ENCODE measurements at regions not wholly inside any gene's neighbourhood (a gene's known extent, or its start where the extent isn't known, plus 50 kb on each side); places are given as distances from the start of the nearest gene placed in this dataset.

DNA sequence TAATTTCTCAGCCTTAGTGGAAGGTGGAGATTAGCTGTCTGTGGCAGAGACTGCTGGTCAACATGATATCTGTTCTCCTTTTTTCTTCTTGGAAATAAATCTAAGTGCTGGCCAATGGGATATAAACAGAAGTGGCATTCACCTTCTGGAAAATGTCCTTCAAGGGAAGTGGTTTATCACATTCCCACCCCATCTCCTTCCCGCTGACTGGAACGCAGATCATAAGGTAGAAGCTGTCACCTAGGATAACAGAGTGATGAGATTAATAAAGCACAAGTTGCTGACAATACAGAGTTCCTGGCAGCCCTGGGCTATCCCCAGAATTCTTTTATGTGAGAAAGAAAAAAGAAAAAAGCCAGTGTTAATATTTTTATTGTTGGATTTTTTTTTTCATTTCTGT lies 109.7 kb upstream of the OSMR start:
- ATAC-seq (ENCODE audit: low FRiP score in 2 of 2), result no peak
- no peaks in the 10 kb centered on the region for H3K36me3 ChIP-seq
- no peak overlapping the region for H3K4me3 ChIP-seq
- H3K27me3 ChIP-seq, result no peaks in the 10 kb centered on the region
- H3K9me3 ChIP-seq, result no peaks in the 10 kb centered on the region
- no peak for DNase-seq
- no peak overlapping the region for H3K27ac ChIP-seq
- no peak for TF ChIP-seq CTCF (IDR thresholded peaks at IDR 0.05)
- TF ChIP-seq POLR2AphosphoS5 (IDR thresholded peaks at IDR 0.05), result no peak
- TF ChIP-seq POLR2A (IDR thresholded peaks at IDR 0.05), result no peak
- no peak for TF ChIP-seq EP300 (IDR thresholded peaks at IDR 0.05)
- 63 to 72% methylated on average over 2 of the region's 2 CpGs for WGBS, 2 donors
- H3K4me1 ChIP-seq, result no peaks in the 10 kb centered on the region

- H3K9me3 ChIP-seq, result peaks cover 0 to 3% (median under 1%) of the 10 kb centered on the region in 4 donors
- no peak for ATAC-seq (ENCODE audit: low FRiP score in 2 of 2)
- WGBS, 2 donors, result 86 to 95% methylated on average over 6 of the region's 6 CpGs
Measured at GRCh38 chr5:38737976-38738375, 107.8 kb upstream of the OSMR start.

GRCh38 chr5:38739011-38739704 lies 106.7 kb upstream of the OSMR start:
- ATAC-seq (ENCODE audit: low FRiP score in 2 of 2) (no peak), DNase-seq (no peak)
- TF ChIP-seq EP300 (IDR thresholded peaks at IDR 0.05) (no peak), POLR2A (IDR thresholded peaks at IDR 0.05) (no peak), CTCF (IDR thresholded peaks at IDR 0.05) (no peak), POLR2AphosphoS5 (IDR thresholded peaks at IDR 0.05) (no peak)
- WGBS, 2 donors, result 84 to 93% methylated on average over 4 of the region's 4 CpGs
- Histone ChIP-seq H3K36me3 (no peaks in the 10 kb centered on the region), H3K4me3 (no peak overlapping the region), H3K27me3 (no peaks in the 10 kb centered on the region), H3K27ac (no peak overlapping the region), H3K9me3 (peaks cover 0 to 15% (median 9%) of the 10 kb centered on the region in 4 donors), H3K4me1 (no peaks in the 10 kb centered on the region)

More at GRCh38 chr5:38737976-38738375, 107.8 kb upstream of the OSMR start:
- no peaks in the 10 kb centered on the region for H3K27me3 ChIP-seq
- H3K4me1 ChIP-seq, result no peaks in the 10 kb centered on the region
- H3K4me3 ChIP-seq, result no peak overlapping the region
- H3K27ac ChIP-seq, result no peak overlapping the region
- no peak for DNase-seq
- TF ChIP-seq EP300 (IDR thresholded peaks at IDR 0.05) (no peak), POLR2A (IDR thresholded peaks at IDR 0.05) (no peak), CTCF (IDR thresholded peaks at IDR 0.05) (no peak), POLR2AphosphoS5 (IDR thresholded peaks at IDR 0.05) (no peak)
- H3K36me3 ChIP-seq, result no peaks in the 10 kb centered on the region

DNA sequence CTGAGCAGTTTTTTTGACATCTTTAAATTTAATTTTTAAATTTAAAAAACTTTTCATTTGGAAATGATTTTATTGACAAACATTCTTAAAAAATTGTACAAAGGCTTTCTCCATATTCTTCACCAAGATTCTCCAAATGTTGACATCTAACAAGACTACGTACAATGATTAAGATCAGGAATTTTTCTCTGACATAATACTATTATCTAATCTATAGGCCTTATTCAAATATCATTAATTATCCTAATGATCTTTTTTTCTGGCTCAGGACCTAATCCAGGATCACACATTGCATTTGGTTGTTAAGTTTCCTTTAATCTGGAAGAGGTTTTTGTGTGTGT lies 106.1 kb upstream of the OSMR start:
- Histone ChIP-seq H3K4me3 (no peak overlapping the region), H3K27ac (no peak overlapping the region), H3K36me3 (no peaks in the 10 kb centered on the region), H3K27me3 (no peaks in the 10 kb centered on the region), H3K9me3 (peaks cover 0 to 16% (median 9%) of the 10 kb centered on the region in 4 donors), H3K4me1 (no peaks in the 10 kb centered on the region)
- ATAC-seq (ENCODE audit: low FRiP score in 2 of 2), result no peak
- TF ChIP-seq CTCF (IDR thresholded peaks at IDR 0.05) (no peak), POLR2A (IDR thresholded peaks at IDR 0.05) (no peak), POLR2AphosphoS5 (IDR thresholded peaks at IDR 0.05) (no peak), EP300 (IDR thresholded peaks at IDR 0.05) (no peak)
- WGBS, 2 donors, result 94 to 100% methylated on average over 1 of the region's 1 CpG
- no peak for DNase-seq

DNA sequence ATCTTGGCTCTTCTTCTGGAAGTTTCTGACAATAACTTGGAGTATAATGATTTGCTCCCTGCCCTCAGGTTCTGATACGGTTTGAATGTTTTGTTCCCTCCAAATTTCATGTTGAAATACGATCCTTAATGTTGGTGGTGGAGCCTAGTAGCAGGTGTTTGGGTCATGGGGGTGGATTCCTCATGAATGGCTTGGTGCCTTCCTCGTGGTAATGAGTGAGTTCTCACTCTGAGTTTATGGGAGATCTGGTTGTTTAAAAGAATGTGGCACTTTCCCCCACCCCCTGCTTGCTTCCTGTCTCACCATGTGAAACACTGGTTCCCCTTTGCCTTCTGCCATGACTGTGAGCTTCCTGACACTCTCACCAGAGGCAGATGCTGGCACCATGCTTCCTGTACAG lies 103.0 kb upstream of the OSMR start:
- H3K4me3 ChIP-seq, result no peak overlapping the region
- no peaks in the 10 kb centered on the region for H3K27me3 ChIP-seq
- no peak for ATAC-seq (ENCODE audit: low FRiP score in 2 of 2)
- TF ChIP-seq POLR2AphosphoS5 (IDR thresholded peaks at IDR 0.05) (no peak), POLR2A (IDR thresholded peaks at IDR 0.05) (no peak), CTCF (IDR thresholded peaks at IDR 0.05) (no peak), EP300 (IDR thresholded peaks at IDR 0.05) (no peak)
- H3K9me3 ChIP-seq, result peaks cover 0 to 16% (median 9%) of the 10 kb centered on the region in 4 donors
- H3K27ac ChIP-seq, result no peak overlapping the region
- H3K36me3 ChIP-seq, result no peaks in the 10 kb centered on the region
- no peaks in the 10 kb centered on the region for H3K4me1 ChIP-seq
- 72 to 78% methylated on average over 3 of the region's 3 CpGs for WGBS, 2 donors
- no peak for DNase-seq

Data from upper lobe of left lung (tissue), 6 donors.